HFF-Myc (cell line): ENCODE measurements at regions not wholly inside any gene's neighbourhood (a gene's known extent, or its start where the extent isn't known, plus 50 kb on each side); places are given as distances from the start of the nearest gene placed in this dataset.

Experiments
- DNase-seq: peaks from one replicate; pipeline ENCODE4 v3.0.0-alpha.2; 2011; ENCODE audit warnings: low read depth; ENCODE audit errors: extremely low read depth
- H3K4me3 ChIP-seq: replicated peaks from 2 replicates; pipeline ENCODE4 v1.5.1; 2011; ENCODE audit warnings: low read depth, mild to moderate bottlenecking, control low read depth, low read length
- TF ChIP-seq, protein P1 (sequence below): IDR thresholded peaks from 2 replicates; pipeline ENCODE4 v1.5.1; 2012; ENCODE audit warnings: mild to moderate bottlenecking, low read depth, low read length, control low read depth; ENCODE audit errors: missing control alignments

- no peak overlapping the region for H3K4me3 ChIP-seq
- TF ChIP-seq, protein P1, sequence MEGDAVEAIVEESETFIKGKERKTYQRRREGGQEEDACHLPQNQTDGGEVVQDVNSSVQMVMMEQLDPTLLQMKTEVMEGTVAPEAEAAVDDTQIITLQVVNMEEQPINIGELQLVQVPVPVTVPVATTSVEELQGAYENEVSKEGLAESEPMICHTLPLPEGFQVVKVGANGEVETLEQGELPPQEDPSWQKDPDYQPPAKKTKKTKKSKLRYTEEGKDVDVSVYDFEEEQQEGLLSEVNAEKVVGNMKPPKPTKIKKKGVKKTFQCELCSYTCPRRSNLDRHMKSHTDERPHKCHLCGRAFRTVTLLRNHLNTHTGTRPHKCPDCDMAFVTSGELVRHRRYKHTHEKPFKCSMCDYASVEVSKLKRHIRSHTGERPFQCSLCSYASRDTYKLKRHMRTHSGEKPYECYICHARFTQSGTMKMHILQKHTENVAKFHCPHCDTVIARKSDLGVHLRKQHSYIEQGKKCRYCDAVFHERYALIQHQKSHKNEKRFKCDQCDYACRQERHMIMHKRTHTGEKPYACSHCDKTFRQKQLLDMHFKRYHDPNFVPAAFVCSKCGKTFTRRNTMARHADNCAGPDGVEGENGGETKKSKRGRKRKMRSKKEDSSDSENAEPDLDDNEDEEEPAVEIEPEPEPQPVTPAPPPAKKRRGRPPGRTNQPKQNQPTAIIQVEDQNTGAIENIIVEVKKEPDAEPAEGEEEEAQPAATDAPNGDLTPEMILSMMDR = no peak
- DNase-seq = no peak
Measured at GRCh38 chr3:74413547-74414241, 200.8 kb downstream of the CNTN3 start.

DNA sequence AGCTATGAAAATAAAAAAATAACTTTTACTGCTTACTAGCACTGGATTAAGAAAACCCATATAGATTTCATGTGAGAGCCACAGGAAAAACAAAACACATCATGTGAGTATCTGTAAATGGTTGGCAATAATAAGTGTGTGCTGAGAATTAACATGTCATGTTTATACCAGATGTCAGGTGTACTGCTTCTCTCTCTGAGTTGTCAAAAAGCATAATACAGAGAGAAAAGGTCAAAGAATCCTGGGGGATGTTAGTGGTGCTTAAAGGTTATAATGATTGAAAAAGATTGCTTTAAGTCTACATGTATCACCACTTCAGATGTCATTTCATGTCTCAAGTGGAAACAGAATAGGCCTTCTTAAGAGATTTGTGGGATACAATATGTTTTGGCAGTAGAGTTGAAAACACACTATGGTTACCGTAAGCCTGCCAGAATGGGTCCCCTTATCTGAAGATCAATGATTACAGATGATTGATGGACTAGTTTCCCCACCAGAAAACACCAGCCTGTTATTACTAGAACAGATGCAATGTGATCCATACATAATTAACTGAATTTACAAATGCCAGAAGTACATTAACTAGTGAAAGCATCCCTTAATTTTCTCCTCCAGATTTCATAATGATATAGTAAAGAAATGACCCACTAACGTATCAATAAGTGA, 204.1 kb downstream of the CNTN3 start:
- H3K4me3 ChIP-seq = no peak overlapping the region
- TF ChIP-seq, protein P1 = no peak
- DNase-seq = no peak

- no peak for DNase-seq
Measured at GRCh38 chr3:74409066-74409465, 205.4 kb downstream of the CNTN3 start.

GRCh38 chr3:74403307-74403706, 211.2 kb downstream of the CNTN3 start:
- H3K4me3 ChIP-seq = no peak overlapping the region
- TF ChIP-seq, protein P1 = no peak
- DNase-seq = no peak

More at GRCh38 chr3:74409066-74409465, 205.4 kb downstream of the CNTN3 start:
- TF ChIP-seq, protein P1 = no peak
- H3K4me3 ChIP-seq = no peak overlapping the region

DNA sequence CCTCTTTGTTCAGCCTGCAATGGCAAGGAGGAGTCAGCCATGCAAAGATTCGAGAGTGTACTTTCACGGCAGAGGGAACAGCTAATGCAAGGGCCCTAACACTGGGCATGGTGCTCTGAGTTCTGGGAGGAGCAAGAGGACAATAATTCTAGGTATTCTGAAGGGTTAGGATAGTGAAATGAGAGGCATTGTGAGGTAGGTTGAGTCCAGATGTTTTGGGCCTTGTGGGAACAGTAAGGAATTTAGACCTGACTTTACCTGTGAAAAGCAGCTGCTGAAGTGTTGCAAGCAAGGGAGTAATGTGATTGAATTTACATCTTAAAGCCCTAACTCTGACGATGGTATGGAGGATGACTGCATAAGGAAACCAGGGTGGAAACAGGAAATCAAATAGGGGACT, 211.6 kb downstream of the CNTN3 start:
- no peak overlapping the region for H3K4me3 ChIP-seq
- no peak for DNase-seq
- TF ChIP-seq, protein P1 = no peak

DNA sequence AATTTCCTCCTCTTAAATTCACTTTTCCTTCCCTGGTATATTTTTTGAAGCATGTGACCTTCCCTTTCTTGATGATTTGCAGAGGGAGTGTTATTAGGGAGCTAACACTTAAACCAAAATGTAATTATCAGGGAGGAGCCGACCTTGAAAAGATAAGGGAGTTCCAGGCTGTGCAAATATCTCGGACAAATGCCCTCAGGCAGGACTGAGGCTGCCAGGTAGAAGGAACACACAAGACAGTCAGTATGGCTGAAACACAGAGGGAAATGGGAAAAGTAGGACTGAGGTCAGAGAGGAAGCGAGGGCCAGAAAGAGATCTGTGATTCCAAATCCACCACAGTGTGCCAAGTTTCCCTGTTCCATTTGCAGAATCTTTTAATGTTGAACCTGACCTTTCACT, 221.0 kb downstream of the CNTN3 start:
- no peak for DNase-seq
- TF ChIP-seq, protein P1 = no peak
- no peak overlapping the region for H3K4me3 ChIP-seq
